ENCODE measurements at regions not wholly inside any gene's neighbourhood (a gene's known extent, or its start where the extent isn't known, plus 50 kb on each side); places are given as distances from the start of the nearest gene placed in this dataset.

DNA sequence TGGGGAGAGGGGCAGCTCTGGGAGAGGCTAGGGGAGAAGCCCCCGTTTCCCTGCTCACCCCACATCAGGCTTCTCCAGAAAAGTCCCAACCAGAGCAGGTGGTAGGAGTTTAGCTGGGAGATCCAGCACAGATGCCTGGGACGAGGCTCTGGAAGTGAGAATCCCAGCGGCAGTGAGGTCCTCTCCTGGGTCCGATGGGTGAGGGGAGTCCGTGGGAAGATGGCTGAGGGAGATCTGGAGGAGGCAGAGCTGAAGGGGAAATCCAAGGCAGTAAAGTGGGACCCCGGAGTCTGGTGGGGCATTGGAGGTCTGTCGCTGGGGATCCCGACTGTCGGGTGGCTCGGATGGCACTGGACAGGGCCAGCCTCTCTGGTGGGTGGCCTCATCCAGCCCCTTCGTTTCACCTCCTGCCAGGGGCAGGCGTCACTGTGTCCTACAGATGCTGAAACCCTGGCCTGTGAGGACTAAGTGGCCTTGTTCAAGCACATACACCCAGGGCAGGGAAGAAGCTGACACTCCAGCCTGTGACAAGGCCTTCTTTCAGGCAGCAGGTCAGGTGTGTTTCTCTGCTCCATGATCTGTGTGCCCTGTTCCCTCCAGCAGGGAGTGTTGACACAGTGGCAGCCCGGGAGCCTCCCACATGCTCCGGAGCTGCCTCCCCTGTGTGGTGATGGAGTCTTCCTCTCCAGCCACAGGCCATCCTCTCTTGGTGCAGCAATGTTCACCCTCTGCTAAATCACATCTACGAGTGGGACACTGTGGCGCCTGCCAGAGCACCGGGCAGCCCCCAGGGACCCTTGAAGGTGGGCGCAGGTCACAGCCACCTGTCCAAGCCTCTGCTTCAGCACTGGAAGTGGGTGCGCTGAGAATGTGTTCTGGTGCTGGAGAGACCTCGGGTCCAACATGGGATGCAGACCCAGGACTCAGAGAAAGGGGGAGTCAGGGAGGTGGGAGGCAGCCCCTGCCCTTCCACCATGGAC, 850.8 kb downstream of the BRD1 start:
- TF ChIP-seq POLR2A (IDR thresholded peaks at IDR 0.05) = no peak
- TF ChIP-seq, protein P1, sequence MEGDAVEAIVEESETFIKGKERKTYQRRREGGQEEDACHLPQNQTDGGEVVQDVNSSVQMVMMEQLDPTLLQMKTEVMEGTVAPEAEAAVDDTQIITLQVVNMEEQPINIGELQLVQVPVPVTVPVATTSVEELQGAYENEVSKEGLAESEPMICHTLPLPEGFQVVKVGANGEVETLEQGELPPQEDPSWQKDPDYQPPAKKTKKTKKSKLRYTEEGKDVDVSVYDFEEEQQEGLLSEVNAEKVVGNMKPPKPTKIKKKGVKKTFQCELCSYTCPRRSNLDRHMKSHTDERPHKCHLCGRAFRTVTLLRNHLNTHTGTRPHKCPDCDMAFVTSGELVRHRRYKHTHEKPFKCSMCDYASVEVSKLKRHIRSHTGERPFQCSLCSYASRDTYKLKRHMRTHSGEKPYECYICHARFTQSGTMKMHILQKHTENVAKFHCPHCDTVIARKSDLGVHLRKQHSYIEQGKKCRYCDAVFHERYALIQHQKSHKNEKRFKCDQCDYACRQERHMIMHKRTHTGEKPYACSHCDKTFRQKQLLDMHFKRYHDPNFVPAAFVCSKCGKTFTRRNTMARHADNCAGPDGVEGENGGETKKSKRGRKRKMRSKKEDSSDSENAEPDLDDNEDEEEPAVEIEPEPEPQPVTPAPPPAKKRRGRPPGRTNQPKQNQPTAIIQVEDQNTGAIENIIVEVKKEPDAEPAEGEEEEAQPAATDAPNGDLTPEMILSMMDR (IDR thresholded peaks at IDR 0.05) = no peak

Data from tibial nerve (tissue), 3 donors.